ENCODE measurements at regions not wholly inside any gene's neighbourhood (a gene's known extent, or its start where the extent isn't known, plus 50 kb on each side); places are given as distances from the start of the nearest gene placed in this dataset.

GRCh38 chr1:221294242-221294641 lies 415.0 kb downstream of the HLX start:
- Histone ChIP-seq H3K36me3 (replicated peaks in 1 of 2; ENCODE audit: control insufficient read depth in 1 of 2, insufficient read depth in 2 of 2, low read length in 1 of 2) (no peaks in the 10 kb centered on the region), H4K20me1 (ENCODE audit: insufficient read depth) (no peaks in the 10 kb centered on the region), H3F3A (replicated peaks; ENCODE audit: insufficient read depth) (no peaks in the 10 kb centered on the region), H3K27ac (ENCODE audit: low read depth in 2 of 2, low read length in 1 of 2) (no peak overlapping the region), H3K9ac (no peak overlapping the region), H3K4me1 (ENCODE audit: control insufficient read depth in 1 of 2, insufficient read depth in 2 of 2, low read depth in 1 of 2, low read length in 1 of 2) (no peaks in the 10 kb centered on the region), H3K27me3 (ENCODE audit: insufficient read depth) (no peaks in the 10 kb centered on the region), H3K79me2 (ENCODE audit: insufficient read depth) (no peaks in the 10 kb centered on the region), H3K4me3 (ENCODE audit: low read depth in 2 of 2, low read length in 1 of 2) (no peak overlapping the region), H3K4me2 (no peak overlapping the region), H3K9me2 (no peaks in the 10 kb centered on the region), H3K9me3 (no peaks in the 10 kb centered on the region), H2AFZ (ENCODE audit: low read depth) (no peak overlapping the region)
- no peak for TF ChIP-seq RAD21 (IDR thresholded peaks at IDR 0.05; ENCODE audit: low read length)
- no peak for TF ChIP-seq REST (IDR thresholded peaks at IDR 0.05; ENCODE audit: low read depth, low read length)
- CTCF ChIA-PET: interaction anchor here (1.1 kb wide), 1 partner anchor 11 kb away, joined by 3 read pairs; no protein-coding TSS in a partner anchor
- WGBS (ENCODE audit: low lambda C conversion rate): 96% methylated on average over 2 of the region's 2 CpGs
- DNase-seq: no peak
- POLR2A ChIA-PET: interaction anchor here (0.5 kb wide), 1 partner anchor 1296 kb away, joined by 5 read pairs; no protein-coding TSS in a partner anchor

- H3K9me2 ChIP-seq: no peaks in the 10 kb centered on the region
- H2AFZ ChIP-seq (ENCODE audit: low read depth): no peak overlapping the region
- no peak overlapping the region for H3K4me3 ChIP-seq (ENCODE audit: low read depth in 2 of 2, low read length in 1 of 2)
- H3K4me2 ChIP-seq: no peak overlapping the region
- no peak overlapping the region for H3K27ac ChIP-seq (ENCODE audit: low read depth in 2 of 2, low read length in 1 of 2)
- DNase-seq: no peak
- TF ChIP-seq IRF3 (IDR thresholded peaks at IDR 0.05; ENCODE audit: low read depth, low read length) (no peak), GABPA (IDR thresholded peaks at IDR 0.05; ENCODE audit: low read depth) (no peak), SMC3 (IDR thresholded peaks at IDR 0.05; ENCODE audit: low read depth, low read length) (no peak), FOXJ3 (CRISPR knock-in tag; IDR thresholded peaks at IDR 0.05) (no peak), ZBTB33 (IDR thresholded peaks at IDR 0.05; ENCODE audit: borderline replicate concordance, low read depth) (no peak), SIN3A (IDR thresholded peaks at IDR 0.05; ENCODE audit: borderline replicate concordance, low read depth, low read length) (no peak), FOXM1 (IDR thresholded peaks at IDR 0.05; ENCODE audit: low read depth) (no peak), EP300 (IDR thresholded peaks at IDR 0.05; ENCODE audit: borderline replicate concordance in 1 of 2, low read depth in 1 of 2, low read length in 1 of 2) (no peak), RXRA (IDR thresholded peaks at IDR 0.05; ENCODE audit: borderline replicate concordance, low read depth) (no peak), GATA2 (CRISPR knock-in tag; IDR thresholded peaks at IDR 0.05) (no peak), ELF1 (IDR thresholded peaks at IDR 0.05) (no peak)
- WGBS (ENCODE audit: low lambda C conversion rate): 47% methylated on average over 1 of the region's 1 CpG
- no peak overlapping the region for H3K9ac ChIP-seq
- H3F3A ChIP-seq (replicated peaks; ENCODE audit: insufficient read depth): no peaks in the 10 kb centered on the region
- POLR2A ChIA-PET: no interaction called here
- no peaks in the 10 kb centered on the region for H3K27me3 ChIP-seq (ENCODE audit: insufficient read depth)
- CTCF ChIA-PET: no interaction called here
- no peaks in the 10 kb centered on the region for H3K9me3 ChIP-seq
- H3K4me1 ChIP-seq (ENCODE audit: control insufficient read depth in 1 of 2, insufficient read depth in 2 of 2, low read depth in 1 of 2, low read length in 1 of 2): no peaks in the 10 kb centered on the region
- no peaks in the 10 kb centered on the region for H3K79me2 ChIP-seq (ENCODE audit: insufficient read depth)
- H4K20me1 ChIP-seq (ENCODE audit: insufficient read depth): no peaks in the 10 kb centered on the region
- H3K36me3 ChIP-seq (replicated peaks in 1 of 2; ENCODE audit: control insufficient read depth in 1 of 2, insufficient read depth in 2 of 2, low read length in 1 of 2): no peaks in the 10 kb centered on the region
Measured at GRCh38 chr1:221302357-221302756, 423.1 kb downstream of the HLX start.
